A549 (cell line): ENCODE measurements at regions not wholly inside any gene's neighbourhood (a gene's known extent, or its start where the extent isn't known, plus 50 kb on each side); places are given as distances from the start of the nearest gene placed in this dataset.

Experiments
- CHD2 ChIP-seq: fragments of 150-350 bp; IDR thresholded peaks from 2 replicates; pipeline ENCODE4 v1.6.1; 2014; ENCODE audit warnings: low read length; ENCODE audit not compliant: partially characterized antibody
- HDAC2 ChIP-seq: fragments of 200-600 bp; sonication (generic); IDR thresholded peaks from 2 replicates; pipeline ENCODE4 v1.6.1; 2016
- POLR2A ChIP-seq: IDR thresholded peaks from 2 replicates; pipeline ENCODE4 v1.6.1; 2012; ENCODE audit warnings: mild to moderate bottlenecking, low read length
- POLR2AphosphoS2 ChIP-seq: conservative IDR thresholded peaks from 2 replicates; pipeline ENCODE4 v1.6.1; 2012; ENCODE audit warnings: low read length, improper control_type of control experiment, inconsistent platforms
- RAD21 ChIP-seq, 2 experiments: fragments of >200 bp in 1 of 2; sonication (Bioruptor Twin) in 1 of 2; formaldehyde crosslinking in 1 of 2; IDR thresholded peaks in 1 of 2; conservative IDR thresholded peaks in 1 of 2; 2 replicates in 1 of 2; 3 replicates in 1 of 2; pipeline ENCODE4 v1.6.1; 2012 to 2018; ENCODE audit warnings: inconsistent platforms in 1 of 2
- RFX5 ChIP-seq: fragments of 450-650 bp; IDR thresholded peaks from 2 replicates; pipeline ENCODE4 v1.7.1; 2014; ENCODE audit warnings: antibody characterized with exemption, mild to moderate bottlenecking, moderate library complexity
- ZFP36 ChIP-seq: fragments of 450-650 bp; IDR thresholded peaks from 2 replicates; pipeline ENCODE4 v1.6.1; 2014; ENCODE audit warnings: borderline replicate concordance; ENCODE audit not compliant: partially characterized antibody
- TF ChIP-seq, protein P1 (sequence below): fragments of 200-600 bp; sonication (generic); IDR thresholded peaks from 2 replicates; pipeline ENCODE4 v1.6.1; 2016; ENCODE audit warnings: antibody characterized with exemption, mild to moderate bottlenecking, moderate library complexity
- TF ChIP-seq, protein P2 (sequence below): IDR thresholded peaks from 2 replicates; pipeline ENCODE4 v1.6.1; 2012
- TF ChIP-seq, protein P3 (sequence below): fragments of 150-350 bp; IDR thresholded peaks from 2 replicates; pipeline ENCODE4 v1.6.1; 2014; ENCODE audit warnings: low read depth, mild to moderate bottlenecking, low read length
- TF ChIP-seq, protein P4 (sequence below): fragments of >200 bp; sonication (Bioruptor Twin); formaldehyde crosslinking; IDR thresholded peaks from 3 replicates; pipeline ENCODE4 v1.5.1; 2016

DNA sequence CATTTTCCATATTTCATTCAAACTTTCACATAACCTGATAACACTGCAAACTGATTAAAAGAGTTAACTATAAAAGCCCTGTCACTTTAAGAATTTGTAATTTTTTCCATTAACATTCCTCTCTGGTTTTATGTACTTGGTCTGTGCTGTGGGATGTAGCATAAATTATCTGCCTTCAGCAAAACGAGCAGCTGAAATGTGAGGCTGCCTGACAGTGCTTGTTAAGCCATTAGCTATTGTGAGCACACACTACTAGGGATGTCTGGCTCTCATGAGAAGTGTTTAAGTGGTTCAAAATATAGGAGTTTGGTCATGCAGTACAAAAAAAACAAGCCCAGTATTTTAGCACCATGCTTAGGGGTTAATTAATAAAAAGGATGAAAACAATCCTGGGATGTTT is 63.0 kb downstream of the HOXA1 start:
- no peak for TF ChIP-seq RAD21 (conservative IDR thresholded peaks at IDR 0.05 in 1 of 2, IDR thresholded peaks at IDR 0.05 in 1 of 2)
- TF ChIP-seq, protein P1, sequence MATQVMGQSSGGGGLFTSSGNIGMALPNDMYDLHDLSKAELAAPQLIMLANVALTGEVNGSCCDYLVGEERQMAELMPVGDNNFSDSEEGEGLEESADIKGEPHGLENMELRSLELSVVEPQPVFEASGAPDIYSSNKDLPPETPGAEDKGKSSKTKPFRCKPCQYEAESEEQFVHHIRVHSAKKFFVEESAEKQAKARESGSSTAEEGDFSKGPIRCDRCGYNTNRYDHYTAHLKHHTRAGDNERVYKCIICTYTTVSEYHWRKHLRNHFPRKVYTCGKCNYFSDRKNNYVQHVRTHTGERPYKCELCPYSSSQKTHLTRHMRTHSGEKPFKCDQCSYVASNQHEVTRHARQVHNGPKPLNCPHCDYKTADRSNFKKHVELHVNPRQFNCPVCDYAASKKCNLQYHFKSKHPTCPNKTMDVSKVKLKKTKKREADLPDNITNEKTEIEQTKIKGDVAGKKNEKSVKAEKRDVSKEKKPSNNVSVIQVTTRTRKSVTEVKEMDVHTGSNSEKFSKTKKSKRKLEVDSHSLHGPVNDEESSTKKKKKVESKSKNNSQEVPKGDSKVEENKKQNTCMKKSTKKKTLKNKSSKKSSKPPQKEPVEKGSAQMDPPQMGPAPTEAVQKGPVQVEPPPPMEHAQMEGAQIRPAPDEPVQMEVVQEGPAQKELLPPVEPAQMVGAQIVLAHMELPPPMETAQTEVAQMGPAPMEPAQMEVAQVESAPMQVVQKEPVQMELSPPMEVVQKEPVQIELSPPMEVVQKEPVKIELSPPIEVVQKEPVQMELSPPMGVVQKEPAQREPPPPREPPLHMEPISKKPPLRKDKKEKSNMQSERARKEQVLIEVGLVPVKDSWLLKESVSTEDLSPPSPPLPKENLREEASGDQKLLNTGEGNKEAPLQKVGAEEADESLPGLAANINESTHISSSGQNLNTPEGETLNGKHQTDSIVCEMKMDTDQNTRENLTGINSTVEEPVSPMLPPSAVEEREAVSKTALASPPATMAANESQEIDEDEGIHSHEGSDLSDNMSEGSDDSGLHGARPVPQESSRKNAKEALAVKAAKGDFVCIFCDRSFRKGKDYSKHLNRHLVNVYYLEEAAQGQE, result no peak
- TF ChIP-seq, protein P2, sequence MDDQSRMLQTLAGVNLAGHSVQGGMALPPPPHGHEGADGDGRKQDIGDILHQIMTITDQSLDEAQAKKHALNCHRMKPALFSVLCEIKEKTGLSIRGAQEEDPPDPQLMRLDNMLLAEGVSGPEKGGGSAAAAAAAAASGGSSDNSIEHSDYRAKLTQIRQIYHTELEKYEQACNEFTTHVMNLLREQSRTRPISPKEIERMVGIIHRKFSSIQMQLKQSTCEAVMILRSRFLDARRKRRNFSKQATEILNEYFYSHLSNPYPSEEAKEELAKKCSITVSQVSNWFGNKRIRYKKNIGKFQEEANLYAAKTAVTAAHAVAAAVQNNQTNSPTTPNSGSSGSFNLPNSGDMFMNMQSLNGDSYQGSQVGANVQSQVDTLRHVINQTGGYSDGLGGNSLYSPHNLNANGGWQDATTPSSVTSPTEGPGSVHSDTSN, result no peak
- TF ChIP-seq POLR2A, result no peak
- TF ChIP-seq RFX5, result no peak
- TF ChIP-seq, protein P3, sequence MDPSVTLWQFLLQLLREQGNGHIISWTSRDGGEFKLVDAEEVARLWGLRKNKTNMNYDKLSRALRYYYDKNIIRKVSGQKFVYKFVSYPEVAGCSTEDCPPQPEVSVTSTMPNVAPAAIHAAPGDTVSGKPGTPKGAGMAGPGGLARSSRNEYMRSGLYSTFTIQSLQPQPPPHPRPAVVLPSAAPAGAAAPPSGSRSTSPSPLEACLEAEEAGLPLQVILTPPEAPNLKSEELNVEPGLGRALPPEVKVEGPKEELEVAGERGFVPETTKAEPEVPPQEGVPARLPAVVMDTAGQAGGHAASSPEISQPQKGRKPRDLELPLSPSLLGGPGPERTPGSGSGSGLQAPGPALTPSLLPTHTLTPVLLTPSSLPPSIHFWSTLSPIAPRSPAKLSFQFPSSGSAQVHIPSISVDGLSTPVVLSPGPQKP, result no peak
- TF ChIP-seq HDAC2, result no peak
- TF ChIP-seq, protein P4, sequence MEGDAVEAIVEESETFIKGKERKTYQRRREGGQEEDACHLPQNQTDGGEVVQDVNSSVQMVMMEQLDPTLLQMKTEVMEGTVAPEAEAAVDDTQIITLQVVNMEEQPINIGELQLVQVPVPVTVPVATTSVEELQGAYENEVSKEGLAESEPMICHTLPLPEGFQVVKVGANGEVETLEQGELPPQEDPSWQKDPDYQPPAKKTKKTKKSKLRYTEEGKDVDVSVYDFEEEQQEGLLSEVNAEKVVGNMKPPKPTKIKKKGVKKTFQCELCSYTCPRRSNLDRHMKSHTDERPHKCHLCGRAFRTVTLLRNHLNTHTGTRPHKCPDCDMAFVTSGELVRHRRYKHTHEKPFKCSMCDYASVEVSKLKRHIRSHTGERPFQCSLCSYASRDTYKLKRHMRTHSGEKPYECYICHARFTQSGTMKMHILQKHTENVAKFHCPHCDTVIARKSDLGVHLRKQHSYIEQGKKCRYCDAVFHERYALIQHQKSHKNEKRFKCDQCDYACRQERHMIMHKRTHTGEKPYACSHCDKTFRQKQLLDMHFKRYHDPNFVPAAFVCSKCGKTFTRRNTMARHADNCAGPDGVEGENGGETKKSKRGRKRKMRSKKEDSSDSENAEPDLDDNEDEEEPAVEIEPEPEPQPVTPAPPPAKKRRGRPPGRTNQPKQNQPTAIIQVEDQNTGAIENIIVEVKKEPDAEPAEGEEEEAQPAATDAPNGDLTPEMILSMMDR, result no peak
- no peak for TF ChIP-seq ZFP36
- no peak for TF ChIP-seq CHD2
- no peak for TF ChIP-seq POLR2AphosphoS2
